Pancreas (tissue), 10 donors: ENCODE measurements at regions not wholly inside any gene's neighbourhood (a gene's known extent, or its start where the extent isn't known, plus 50 kb on each side); places are given as distances from the start of the nearest gene placed in this dataset.
"Not testable (repeated sequence)": the region's sequence is repeated elsewhere in the genome, so short reads cannot be mapped to it uniquely, and the experiment has no call there.

Source experiments
- ATAC-seq, 4 donors: fragments of 200-7000 bp; cut with Tn5 transposase; one replicate each; pipeline versions ENCODE4 v1.8.0 to v1.9.1; 2020; ENCODE audit warnings: mild to moderate bottlenecking in 4 of 4, moderate library complexity in 4 of 4
- DNase-seq, 6 donors: peaks; one replicate each; pipeline ENCODE4 v3.0.0-alpha.2; 2020
- FAIRE-seq: peaks from 2 replicates; lab custom pipeline; 2012; peaks lifted over from hg19 to GRCh38; lab: Jason Lieb, UNC
- H3K27ac ChIP-seq, 4 donors: fragments of 200-600 bp; sonication (generic); 1 replicate in 3 of 4; 2 replicates in 1 of 4; pipeline versions ENCODE4 v1.5.0 to v1.8.0; 2020
- H3K27me3 ChIP-seq, 4 donors: fragments of 200-600 bp; one replicate each; pipeline ENCODE4 v1.8.0; 2021
- H3K36me3 ChIP-seq, 3 donors: fragments of 200-600 bp; sonication (generic) in 1 of 3; one replicate each; pipeline versions ENCODE4 v1.5.0 to v1.8.0; 2020 to 2021
- H3K4me1 ChIP-seq, 3 donors: fragments of 200-600 bp; one replicate each; pipeline ENCODE4 v1.8.0; 2021
- H3K4me3 ChIP-seq, 4 donors: fragments of 200-600 bp; sonication (generic) in 2 of 4; one replicate each; pipeline versions ENCODE4 v1.5.0 to v1.8.0; 2020 to 2021
- H3K9me3 ChIP-seq, 4 donors: fragments of 200-600 bp; one replicate each; pipeline ENCODE4 v1.8.0; 2021
- CTCF ChIP-seq, 4 donors: fragments of 200-600 bp; sonication (generic) in 3 of 4; IDR thresholded peaks; one replicate each; pipeline versions ENCODE4 v1.5.0 to v1.8.0; 2021; ENCODE audit warnings: antibody characterized with exemption in 4 of 4
- WGBS, 2 donors: extraction: QIAGEN DNeasy Blood & Tissue Kit; methylation state at CpG; one replicate each; pipeline ENCODE4 v1.1.7; 2013; 5-methylcytosine and 5-hydroxymethylcytosine counted together
- intact Hi-C, 3 donors: fragments of 100-400 bp; cut with DNase I; formaldehyde crosslinking; loops; one replicate each; pipeline versions ENCODE4 v1.11.1 to v1.14.2; 2022
- donor health status: healthy with polysubstance abuse.
- donor health status: DM: no; HTN: no; CAD: no; lungs with moderate emphysema.
- donor health status: DM: no; HTN: no; CAD: no.
- donor health status: control.
- donor health status: control.
- donor health status: Bipolar disorder and iron deficiency.
- donor health status: DM: yes; HTN: yes; CAD: no.
- donor health status: DM: no; HTN: no; CAD: no.
- donor health status: DM: no; HTN: no; CAD: no.
- donor health status: DM: yes; HTN: yes; CAD: no.

DNA sequence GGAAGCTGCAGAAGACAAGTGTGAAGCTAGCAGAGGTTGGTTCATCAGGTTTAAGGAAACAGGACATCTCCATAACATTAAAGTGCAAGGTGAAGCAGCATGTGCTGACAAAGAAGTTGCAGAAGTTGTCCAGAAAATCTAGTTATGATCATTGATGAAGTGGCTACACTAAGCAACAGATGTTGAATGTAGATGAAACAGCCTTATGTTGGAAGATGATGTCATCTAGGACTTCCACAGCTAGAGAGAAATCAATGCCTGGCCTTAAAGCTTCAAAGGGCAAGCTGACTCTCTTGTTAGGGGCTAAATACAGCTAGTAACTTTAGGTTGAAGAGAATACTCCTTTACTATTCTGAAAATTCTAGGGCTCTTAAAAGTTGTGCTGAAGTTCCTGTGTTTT is 340.2 kb upstream of the SOX9 start:
- no peak overlapping the region for H3K4me3 ChIP-seq
- H3K36me3 ChIP-seq, result no peaks in the 10 kb centered on the region
- DNase-seq (no peak), FAIRE-seq (no peak), ATAC-seq (no peak)
- H3K27ac ChIP-seq, result no peak overlapping the region
- no peaks in the 10 kb centered on the region for H3K9me3 ChIP-seq
- intact Hi-C loops, result no loop called here
- no peaks in the 10 kb centered on the region for H3K27me3 ChIP-seq
- TF ChIP-seq CTCF (IDR thresholded peaks at IDR 0.05), result no peak
- H3K4me1 ChIP-seq, result no peaks in the 10 kb centered on the region

- H3K27ac ChIP-seq, result not testable (repeated sequence)
Observed at GRCh38 chr17:71782021-71782420, 338.8 kb upstream of the SOX9 start.

DNA sequence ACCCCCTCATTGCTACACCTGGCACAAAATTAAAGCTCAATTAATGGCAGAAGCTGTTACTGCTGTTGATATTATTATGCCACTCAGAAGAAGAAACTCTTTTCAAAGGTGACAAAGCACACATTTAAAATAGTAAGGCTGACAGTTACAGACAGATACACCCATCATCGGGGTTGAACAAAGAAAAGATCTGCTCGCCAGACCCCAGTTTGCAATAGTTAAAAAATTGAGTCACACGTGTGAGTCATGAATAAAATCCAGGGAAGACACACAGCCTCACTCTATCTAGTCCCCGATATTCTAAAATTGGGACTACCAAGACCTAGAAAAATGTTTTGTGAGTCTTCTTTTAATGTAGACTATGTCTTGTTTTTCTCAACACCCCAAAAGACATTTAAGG is 330.0 kb upstream of the SOX9 start:
- no peak for ATAC-seq
- no peak for TF ChIP-seq CTCF (IDR thresholded peaks at IDR 0.05)
- WGBS, 2 donors, result 86 to 92% methylated on average over 4 of the region's 4 CpGs
- Histone ChIP-seq H3K4me3 (no peak overlapping the region), H3K27ac (no peak overlapping the region), H3K4me1 (no peaks in the 10 kb centered on the region), H3K9me3 (no peaks in the 10 kb centered on the region), H3K36me3 (no peaks in the 10 kb centered on the region), H3K27me3 (no peaks in the 10 kb centered on the region)
- FAIRE-seq, result no peak
- no peak for DNase-seq
- intact Hi-C loops, result no loop called here

More at GRCh38 chr17:71782021-71782420, 338.8 kb upstream of the SOX9 start:
- 87 to 95% methylated on average over 8 of the region's 8 CpGs for WGBS, 2 donors
- H3K4me1 ChIP-seq, ATAC-seq, H3K36me3 ChIP-seq, FAIRE-seq, DNase-seq, H3K4me3 ChIP-seq, intact Hi-C loops, H3K27me3 ChIP-seq, H3K9me3 ChIP-seq: not testable (repeated sequence)

DNA sequence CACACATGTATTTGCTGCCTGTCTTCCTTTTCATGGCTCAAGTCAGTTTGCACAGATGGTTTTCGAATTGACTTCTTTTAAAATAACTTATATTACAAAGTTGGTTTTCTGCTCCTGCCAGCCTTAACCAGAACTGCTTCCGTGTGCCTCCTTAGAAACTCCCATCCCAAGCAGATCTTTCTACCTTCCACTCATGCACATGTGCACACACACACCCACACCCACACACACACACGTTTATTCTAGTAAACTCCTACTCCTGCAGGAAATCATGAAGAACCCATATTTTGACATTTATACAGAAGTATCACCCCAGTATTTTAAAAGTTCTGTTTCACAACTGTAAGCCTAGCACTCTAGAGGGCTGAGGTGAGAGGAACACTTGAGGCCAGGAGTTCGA is 329.5 kb upstream of the SOX9 start:
- Histone ChIP-seq H3K9me3 (no peaks in the 10 kb centered on the region), H3K36me3 (no peaks in the 10 kb centered on the region), H3K4me3 (no peak overlapping the region), H3K4me1 (no peaks in the 10 kb centered on the region), H3K27ac (no peak overlapping the region), H3K27me3 (no peaks in the 10 kb centered on the region)
- no peak for ATAC-seq
- DNase-seq, result no peak
- FAIRE-seq, result no peak
- WGBS, 2 donors, result 76 to 80% methylated on average over 4 of the region's 4 CpGs
- TF ChIP-seq CTCF (IDR thresholded peaks at IDR 0.05), result no peak
- intact Hi-C loops, result no loop called here

DNA sequence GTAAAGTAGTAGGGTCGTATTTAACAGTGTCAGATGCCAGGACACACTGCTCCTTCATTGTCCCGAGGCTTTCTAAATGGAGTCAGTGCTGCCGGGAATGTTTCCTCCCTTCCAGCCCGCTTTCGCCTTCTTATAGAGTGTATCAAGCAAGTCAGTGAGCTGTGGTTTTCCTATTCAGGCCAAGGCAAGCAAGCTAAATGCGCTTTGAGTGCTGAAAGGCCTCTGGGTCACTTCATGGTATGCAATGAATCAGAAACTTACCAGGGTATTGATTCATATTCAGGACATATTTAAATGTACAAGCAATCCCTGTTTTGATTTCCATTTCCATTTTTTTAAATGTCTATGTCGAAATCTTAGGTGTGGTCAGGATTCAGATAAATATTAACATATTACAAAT is 327.9 kb upstream of the SOX9 start:
- H3K9me3 ChIP-seq, result no peaks in the 10 kb centered on the region
- WGBS, 2 donors, result 73 to 92% methylated on average over 7 of the region's 7 CpGs
- no peak for ATAC-seq
- FAIRE-seq, result no peak
- H3K4me3 ChIP-seq, result no peak overlapping the region
- H3K27ac ChIP-seq, result no peak overlapping the region
- TF ChIP-seq CTCF (IDR thresholded peaks at IDR 0.05), result no peak
- intact Hi-C loops, result no loop called here
- no peaks in the 10 kb centered on the region for H3K36me3 ChIP-seq
- no peaks in the 10 kb centered on the region for H3K27me3 ChIP-seq
- H3K4me1 ChIP-seq, result no peaks in the 10 kb centered on the region
- DNase-seq, result no peak

- Histone ChIP-seq H3K36me3 (no peaks in the 10 kb centered on the region), H3K4me3 (no peak overlapping the region), H3K27me3 (no peaks in the 10 kb centered on the region), H3K9me3 (no peaks in the 10 kb centered on the region), H3K4me1 (no peaks in the 10 kb centered on the region), H3K27ac (no peak overlapping the region)
- DNase-seq (no peak), FAIRE-seq (no peak), ATAC-seq (no peak)
- intact Hi-C loops, result no loop called here
- no peak for TF ChIP-seq CTCF (IDR thresholded peaks at IDR 0.05)
- WGBS, 2 donors, result 85 to 99% methylated on average over 2 of the region's 2 CpGs
Observed at GRCh38 chr17:71793518-71793917, 327.3 kb upstream of the SOX9 start.
